Endothelial cell of umbilical vein (primary cell): ENCODE measurements at regions not wholly inside any gene's neighbourhood (a gene's known extent, or its start where the extent isn't known, plus 50 kb on each side); places are given as distances from the start of the nearest gene placed in this dataset.

Experiments used
- JUN ChIP-seq: IDR thresholded peaks from 2 replicates; pipeline ENCODE4 v1.6.1; 2011; ENCODE audit warnings: borderline replicate concordance, low read depth; ENCODE audit not compliant: insufficient read length, insufficient read depth
- POLR2A ChIP-seq: IDR thresholded peaks from 2 replicates; pipeline ENCODE4 v1.6.1; 2012; ENCODE audit warnings: low read depth, mild to moderate bottlenecking, control low read depth, low read length
- TF ChIP-seq, protein P1 (sequence below), 2 donors: IDR thresholded peaks; 1 replicate in 1 of 2; 2 replicates in 1 of 2; pipeline ENCODE4 v1.5.1; 2011; ENCODE audit warnings: low read length in 2 of 2, mild to moderate bottlenecking in 2 of 2, moderate library complexity in 2 of 2, control low read depth in 1 of 2, inconsistent platforms in 1 of 2, low read depth in 1 of 2; ENCODE audit not compliant: insufficient read depth in 1 of 2; ENCODE audit errors: extremely low read depth in 1 of 2

DNA sequence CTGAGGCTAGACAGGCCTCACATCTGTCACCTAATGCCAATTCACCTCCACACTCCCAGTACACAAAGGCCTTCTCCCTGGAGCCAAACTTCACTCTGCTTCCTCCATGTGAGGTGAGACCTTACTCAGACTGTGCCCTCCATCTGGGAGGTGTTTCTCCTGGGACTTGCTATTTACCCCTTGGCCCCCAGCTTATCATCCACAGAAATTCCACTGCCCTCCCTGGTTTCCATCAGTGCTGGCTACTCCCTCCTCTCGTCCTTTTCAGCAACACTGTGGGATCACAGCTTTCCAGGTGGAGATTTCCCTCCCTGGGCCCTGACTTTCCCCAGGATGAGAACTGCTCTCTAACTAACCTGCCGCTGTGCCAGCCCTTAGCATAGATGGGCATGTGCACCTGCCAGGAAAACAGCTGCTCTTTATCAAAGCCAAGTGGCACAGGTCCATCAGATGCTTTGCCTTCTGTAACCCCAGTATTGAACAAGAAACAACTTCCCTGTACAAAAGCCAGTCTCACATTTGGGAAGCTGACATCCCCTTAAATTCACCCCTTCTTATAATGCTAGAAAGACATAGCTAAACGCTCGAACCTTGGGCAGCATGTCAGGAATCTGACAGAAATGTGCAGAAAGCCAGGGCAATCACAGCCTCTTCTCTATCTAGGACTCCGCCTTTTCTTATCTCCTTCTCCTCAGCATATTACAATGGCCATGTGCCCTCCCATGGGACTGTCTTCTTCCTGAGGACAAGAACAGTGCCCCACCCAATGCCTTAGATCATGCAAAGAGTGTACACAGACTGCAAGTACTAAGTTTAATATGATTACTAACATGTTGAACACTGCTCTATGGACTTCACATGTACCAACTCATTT lies 535.5 kb upstream of the ID2 start:
- TF ChIP-seq JUN: no peak
- TF ChIP-seq, protein P1, sequence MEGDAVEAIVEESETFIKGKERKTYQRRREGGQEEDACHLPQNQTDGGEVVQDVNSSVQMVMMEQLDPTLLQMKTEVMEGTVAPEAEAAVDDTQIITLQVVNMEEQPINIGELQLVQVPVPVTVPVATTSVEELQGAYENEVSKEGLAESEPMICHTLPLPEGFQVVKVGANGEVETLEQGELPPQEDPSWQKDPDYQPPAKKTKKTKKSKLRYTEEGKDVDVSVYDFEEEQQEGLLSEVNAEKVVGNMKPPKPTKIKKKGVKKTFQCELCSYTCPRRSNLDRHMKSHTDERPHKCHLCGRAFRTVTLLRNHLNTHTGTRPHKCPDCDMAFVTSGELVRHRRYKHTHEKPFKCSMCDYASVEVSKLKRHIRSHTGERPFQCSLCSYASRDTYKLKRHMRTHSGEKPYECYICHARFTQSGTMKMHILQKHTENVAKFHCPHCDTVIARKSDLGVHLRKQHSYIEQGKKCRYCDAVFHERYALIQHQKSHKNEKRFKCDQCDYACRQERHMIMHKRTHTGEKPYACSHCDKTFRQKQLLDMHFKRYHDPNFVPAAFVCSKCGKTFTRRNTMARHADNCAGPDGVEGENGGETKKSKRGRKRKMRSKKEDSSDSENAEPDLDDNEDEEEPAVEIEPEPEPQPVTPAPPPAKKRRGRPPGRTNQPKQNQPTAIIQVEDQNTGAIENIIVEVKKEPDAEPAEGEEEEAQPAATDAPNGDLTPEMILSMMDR (IDR thresholded peaks at IDR 0.05; ENCODE audit: extremely low read depth in 1 of 2, insufficient read depth in 1 of 2, low read depth in 1 of 2, low read length in 2 of 2): no peak
- TF ChIP-seq POLR2A: no peak
